ENCODE measurements at regions not wholly inside any gene's neighbourhood (a gene's known extent, or its start where the extent isn't known, plus 50 kb on each side); places are given as distances from the start of the nearest gene placed in this dataset.

- DNase-seq (ENCODE audit: low read depth), result peak; percentile 60
Observed at GRCh38 chr13:76516013-76516412, 370.2 kb downstream of the KCTD12 start.

- DNase-seq (ENCODE audit: low read depth), result peak; percentile 79
Observed at GRCh38 chr13:76512721-76513145, 373.5 kb downstream of the KCTD12 start.

GRCh38 chr13:76505437-76505836 lies 380.8 kb downstream of the KCTD12 start:
- DNase-seq (ENCODE audit: low read depth), result no peak

GRCh38 chr13:76503766-76504165 lies 382.4 kb downstream of the KCTD12 start:
- DNase-seq (ENCODE audit: low read depth), result no peak

GRCh38 chr13:76503291-76503690 lies 382.9 kb downstream of the KCTD12 start:
- DNase-seq (ENCODE audit: low read depth), result no peak

GRCh38 chr13:76500894-76501293 lies 385.3 kb downstream of the KCTD12 start:
- no peak for DNase-seq (ENCODE audit: low read depth)

- DNase-seq (ENCODE audit: low read depth), result no peak
Observed at GRCh38 chr13:76499891-76500290, 386.3 kb downstream of the KCTD12 start.

GRCh38 chr13:76489274-76489673 lies 396.9 kb downstream of the KCTD12 start:
- DNase-seq (ENCODE audit: low read depth), result no peak

- DNase-seq (ENCODE audit: low read depth), result no peak
Observed at GRCh38 chr13:76481738-76482137, 404.5 kb downstream of the KCTD12 start.

GRCh38 chr13:76474966-76475365 lies 411.2 kb downstream of the KCTD12 start:
- no peak for DNase-seq (ENCODE audit: low read depth)

- DNase-seq (ENCODE audit: low read depth), result no peak
Observed at GRCh38 chr13:76474356-76474755, 411.8 kb downstream of the KCTD12 start.

- peak; percentile 60 for DNase-seq (ENCODE audit: low read depth)
Observed at GRCh38 chr13:76473552-76474134, 412.6 kb downstream of the KCTD12 start.

GRCh38 chr13:76472916-76473315 lies 413.3 kb downstream of the KCTD12 start:
- no peak for DNase-seq (ENCODE audit: low read depth)

- DNase-seq (ENCODE audit: low read depth), result no peak
Observed at GRCh38 chr13:76471486-76471885, 414.7 kb downstream of the KCTD12 start.

- no peak for DNase-seq (ENCODE audit: low read depth)
Observed at GRCh38 chr13:76470991-76471390, 415.2 kb downstream of the KCTD12 start.

GRCh38 chr13:76466043-76466442 lies 420.2 kb downstream of the KCTD12 start:
- no peak for DNase-seq (ENCODE audit: low read depth)

- DNase-seq (ENCODE audit: low read depth), result no peak
Observed at GRCh38 chr13:76463314-76463713, 422.9 kb downstream of the KCTD12 start.

GRCh38 chr13:76461999-76462398 lies 424.2 kb downstream of the KCTD12 start:
- no peak for DNase-seq (ENCODE audit: low read depth)

GRCh38 chr13:76461484-76461883 lies 424.7 kb downstream of the KCTD12 start:
- DNase-seq (ENCODE audit: low read depth), result no peak

GRCh38 chr13:76459863-76460262 lies 426.3 kb downstream of the KCTD12 start:
- DNase-seq (ENCODE audit: low read depth), result no peak

GRCh38 chr13:76455960-76456359 lies 430.2 kb downstream of the KCTD12 start:
- DNase-seq (ENCODE audit: low read depth), result peak; percentile 65

- DNase-seq (ENCODE audit: low read depth), result no peak
Observed at GRCh38 chr13:76454991-76455390, 431.2 kb downstream of the KCTD12 start.

- DNase-seq (ENCODE audit: low read depth), result no peak
Observed at GRCh38 chr13:76449716-76450115, 436.5 kb downstream of the KCTD12 start.

- no peak for DNase-seq (ENCODE audit: low read depth)
Observed at GRCh38 chr13:76446191-76446590, 440.0 kb downstream of the KCTD12 start.

GRCh38 chr13:76440568-76440967 lies 445.6 kb downstream of the KCTD12 start:
- no peak for DNase-seq (ENCODE audit: low read depth)
